Stomach (tissue), 4 donors: ENCODE measurements at regions not wholly inside any gene's neighbourhood (a gene's known extent, or its start where the extent isn't known, plus 50 kb on each side); places are given as distances from the start of the nearest gene placed in this dataset.

Experiments
- CTCF ChIP-seq, 7 experiments: fragments of 450-650 bp in 4 of 7; fragments of 200-600 bp in 3 of 7; sonication (generic) in 3 of 7; IDR thresholded peaks; one replicate each; pipeline ENCODE4 v1.5.1; 2016 to 2019; ENCODE audit warnings: antibody characterized with exemption in 7 of 7, control low read depth in 2 of 7, mild to moderate bottlenecking in 1 of 7
- EP300 ChIP-seq: sonication (generic); formaldehyde crosslinking; IDR thresholded peaks from one replicate; pipeline ENCODE4 v1.6.1; 2017; ENCODE audit warnings: antibody characterized with exemption
- POLR2A ChIP-seq, 4 donors: fragments of 450-650 bp; IDR thresholded peaks; one replicate each; pipeline ENCODE4 v1.6.1; 2016; ENCODE audit warnings: antibody characterized with exemption in 4 of 4, control low read depth in 2 of 4, mild to moderate bottlenecking in 1 of 4, moderate library complexity in 1 of 4
- POLR2AphosphoS5 ChIP-seq, 3 donors: sonication (generic); formaldehyde crosslinking; IDR thresholded peaks; one replicate each; pipeline ENCODE4 v1.6.1; 2016; ENCODE audit warnings: antibody characterized with exemption in 3 of 3

- TF ChIP-seq CTCF (IDR thresholded peaks at IDR 0.05) (no peak), POLR2AphosphoS5 (IDR thresholded peaks at IDR 0.05) (no peak), EP300 (no peak), POLR2A (IDR thresholded peaks at IDR 0.05) (no peak)
Measured at GRCh38 chr3:159219231-159219630, 417.4 kb downstream of the MFSD1 start.
